Heart right ventricle (tissue), 16 donors: ENCODE measurements at regions not wholly inside any gene's neighbourhood (a gene's known extent, or its start where the extent isn't known, plus 50 kb on each side); places are given as distances from the start of the nearest gene placed in this dataset.

ENCODE experiments used
- ATAC-seq, 8 donors: fragments of 200-7000 bp; cut with Tn5 transposase; one replicate each; pipeline ENCODE4 v1.9.1; 2020; ENCODE audit warnings: mild to moderate bottlenecking in 8 of 8, moderate library complexity in 8 of 8, moderate number of reproducible peaks in 1 of 8
- DNase-seq, 2 donors: peaks; one replicate each; pipeline ENCODE4 v3.0.0-alpha.2; 2020
- H3K27ac ChIP-seq, 10 donors: fragments of 200-600 bp; sonication (generic) in 2 of 10; one replicate each; pipeline versions ENCODE4 v1.5.0 to v1.8.0; 2020 to 2022; ENCODE audit warnings: mild to moderate bottlenecking in 3 of 10
- H3K27me3 ChIP-seq, 7 donors: fragments of 200-600 bp; one replicate each; pipeline ENCODE4 v1.8.0; 2021 to 2022; ENCODE audit warnings: mild to moderate bottlenecking in 2 of 7
- H3K36me3 ChIP-seq, 9 donors: fragments of 200-600 bp; sonication (generic) in 1 of 9; one replicate each; pipeline versions ENCODE4 v1.5.0 to v1.8.0; 2020 to 2022; ENCODE audit warnings: mild to moderate bottlenecking in 2 of 9
- H3K4me1 ChIP-seq, 9 donors: fragments of 200-600 bp; sonication (generic) in 1 of 9; one replicate each; pipeline versions ENCODE4 v1.5.0 to v1.8.0; 2020 to 2022; ENCODE audit warnings: mild to moderate bottlenecking in 4 of 9
- H3K4me3 ChIP-seq, 10 donors: fragments of 200-600 bp; sonication (generic) in 2 of 10; one replicate each; pipeline versions ENCODE4 v1.5.0 to v1.8.0; 2020 to 2022; ENCODE audit warnings: mild to moderate bottlenecking in 7 of 10, moderate library complexity in 2 of 10
- H3K9me3 ChIP-seq, 11 donors: fragments of 200-600 bp in 10 of 11; sonication (generic) in 2 of 11; one replicate each; pipeline versions ENCODE4 v1.5.0 to v1.8.0; 2013 to 2022; ENCODE audit warnings: mild to moderate bottlenecking in 2 of 11, control low read depth in 1 of 11, moderate library complexity in 1 of 11
- WGBS, 2 donors: extraction: QIAGEN DNeasy Blood & Tissue Kit; methylation state at CpG; one replicate each; pipeline ENCODE4 v1.1.7; 2013; ENCODE audit warnings: inconsistent platforms in 1 of 2; 5-methylcytosine and 5-hydroxymethylcytosine counted together
- intact Hi-C, 10 donors: fragments of 100-400 bp; cut with DNase I; formaldehyde crosslinking; loops; one replicate each; pipeline versions ENCODE4 v1.11.1 to v1.14.2; 2022
- TF ChIP-seq, protein P1 (sequence below), 9 donors: fragments of 200-600 bp; sonication (generic) in 2 of 9; IDR thresholded peaks; one replicate each; pipeline versions ENCODE4 v1.5.0 to v1.8.0; 2021 to 2022; ENCODE audit warnings: antibody characterized with exemption in 9 of 9, mild to moderate bottlenecking in 5 of 9, moderate library complexity in 1 of 9
- donor health status: Arrhythmogenic right ventricular cardiomyopathy.
- donor health status: ischemic (EF 13 %, LVEDD 7.1; RV severe dilation, severe dysfunction).
- donor health status: healthy with polysubstance abuse.
- donor health status: DM: no; HTN: yes; CAD: no.
- donor health status: DM: no; HTN: no; CAD: no.
- donor health status: ischemic (EF 25% LVEDD 6.9; RV normal size, moderate dysfunction).
- donor health status: ischemic (EF 25% LVEDD 5.7; RV mildly dilated, moderate dysfunction).
- donor health status: healthy.
- donor health status: DM: yes; HTN: yes; CAD: no.
- donor health status: Ischemic cardiomyopathy.
- donor health status: ischemic (EF 35%, LVEDD 5.7; RV mildly dilated, moderate dysfunction).
- donor health status: nonischemic (EF 11% LVEDD 7.7; RV severe dilation, severe dysfunction).
- donor health status: DM: yes; HTN: yes; CAD: no.
- donor health status: PGD.
- donor health status: ischemic (EF 29% LVEDD 5.4; RV normal size, mild dysfunction).
- donor health status: nonischemic (EF 23%, LVEDD 6.1; RV moderate dilation, normal function).

GRCh38 chr2:64930258-64930671 lies 58.9 kb upstream of the SLC1A4 start:
- DNase-seq (no peak), ATAC-seq (no peak)
- Histone ChIP-seq H3K9me3 (peaks cover 0 to 7% (median 0%) of the 10 kb centered on the region in 11 donors), H3K4me3 (no peak overlapping the region), H3K36me3 (no peaks in the 10 kb centered on the region), H3K27ac (no peak overlapping the region), H3K4me1 (peaks cover 0 to 21% (median 0%) of the 10 kb centered on the region in 9 donors), H3K27me3 (no peaks in the 10 kb centered on the region)
- 87 to 95% methylated on average over 1 of the region's 1 CpG for WGBS, 2 donors
- intact Hi-C loops: no loop called here
- TF ChIP-seq, protein P1, sequence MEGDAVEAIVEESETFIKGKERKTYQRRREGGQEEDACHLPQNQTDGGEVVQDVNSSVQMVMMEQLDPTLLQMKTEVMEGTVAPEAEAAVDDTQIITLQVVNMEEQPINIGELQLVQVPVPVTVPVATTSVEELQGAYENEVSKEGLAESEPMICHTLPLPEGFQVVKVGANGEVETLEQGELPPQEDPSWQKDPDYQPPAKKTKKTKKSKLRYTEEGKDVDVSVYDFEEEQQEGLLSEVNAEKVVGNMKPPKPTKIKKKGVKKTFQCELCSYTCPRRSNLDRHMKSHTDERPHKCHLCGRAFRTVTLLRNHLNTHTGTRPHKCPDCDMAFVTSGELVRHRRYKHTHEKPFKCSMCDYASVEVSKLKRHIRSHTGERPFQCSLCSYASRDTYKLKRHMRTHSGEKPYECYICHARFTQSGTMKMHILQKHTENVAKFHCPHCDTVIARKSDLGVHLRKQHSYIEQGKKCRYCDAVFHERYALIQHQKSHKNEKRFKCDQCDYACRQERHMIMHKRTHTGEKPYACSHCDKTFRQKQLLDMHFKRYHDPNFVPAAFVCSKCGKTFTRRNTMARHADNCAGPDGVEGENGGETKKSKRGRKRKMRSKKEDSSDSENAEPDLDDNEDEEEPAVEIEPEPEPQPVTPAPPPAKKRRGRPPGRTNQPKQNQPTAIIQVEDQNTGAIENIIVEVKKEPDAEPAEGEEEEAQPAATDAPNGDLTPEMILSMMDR (IDR thresholded peaks at IDR 0.05): no peak

GRCh38 chr2:64931246-64932115 lies 57.7 kb upstream of the SLC1A4 start:
- WGBS, 2 donors: 90 to 95% methylated on average over 9 of the region's 9 CpGs
- Histone ChIP-seq H3K36me3 (no peaks in the 10 kb centered on the region), H3K27ac (no peak overlapping the region), H3K27me3 (no peaks in the 10 kb centered on the region), H3K4me3 (no peak overlapping the region), H3K9me3 (peaks cover 0 to 10% (median 0%) of the 10 kb centered on the region in 11 donors), H3K4me1 (peaks cover 0 to 21% (median 0%) of the 10 kb centered on the region in 9 donors)
- TF ChIP-seq, protein P1 (IDR thresholded peaks at IDR 0.05): no peak
- ATAC-seq (no peak), DNase-seq (no peak)
- intact Hi-C loops: no loop called here

DNA sequence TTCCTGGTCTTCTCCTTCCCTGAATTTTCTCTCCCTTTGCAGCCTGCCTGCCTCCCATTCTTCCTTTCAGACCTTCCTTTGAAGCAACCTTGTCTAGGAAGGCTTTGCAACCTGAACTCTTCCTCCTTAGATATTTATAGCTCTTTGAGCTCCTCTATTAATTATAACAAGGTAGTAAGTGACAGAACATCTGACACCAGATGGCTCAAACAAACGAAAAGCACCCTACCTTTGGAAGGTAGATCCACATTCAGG lies 57.2 kb upstream of the SLC1A4 start:
- Histone ChIP-seq H3K36me3 (no peaks in the 10 kb centered on the region), H3K27ac (no peak overlapping the region), H3K27me3 (no peaks in the 10 kb centered on the region), H3K9me3 (peaks cover 0 to 7% (median 0%) of the 10 kb centered on the region in 11 donors), H3K4me3 (no peak overlapping the region), H3K4me1 (peaks cover 0 to 21% (median 0%) of the 10 kb centered on the region in 9 donors)
- TF ChIP-seq, protein P1 (IDR thresholded peaks at IDR 0.05): no peak
- intact Hi-C loops: no loop called here
- 48 to 68% methylated on average over 1 of the region's 1 CpG for WGBS, 2 donors
- ATAC-seq (no peak), DNase-seq (no peak)

GRCh38 chr2:64932371-64933216 lies 56.6 kb upstream of the SLC1A4 start:
- DNase-seq (no peak), ATAC-seq (no peak)
- TF ChIP-seq, protein P1 (IDR thresholded peaks at IDR 0.05): no peak
- WGBS, 2 donors: 75 to 80% methylated on average over 9 of the region's 9 CpGs
- Histone ChIP-seq H3K36me3 (no peaks in the 10 kb centered on the region), H3K9me3 (peaks cover 0 to 3% (median 0%) of the 10 kb centered on the region in 11 donors), H3K4me1 (peaks cover 0 to 21% (median 0%) of the 10 kb centered on the region in 9 donors), H3K27me3 (no peaks in the 10 kb centered on the region), H3K4me3 (peak overlapping the region in 1 of 10 donors; percentile 12), H3K27ac (peak overlapping the region in 1 of 10 donors; percentile 44)
- intact Hi-C loops: no loop called here
